Neuronal stem cell (in vitro differentiated cells): ENCODE measurements at regions not wholly inside any gene's neighbourhood (a gene's known extent, or its start where the extent isn't known, plus 50 kb on each side); places are given as distances from the start of the nearest gene placed in this dataset.

ENCODE experiments used
- DNase-seq: peaks from one replicate; pipeline ENCODE4 v3.0.0-alpha.2; 2013; ENCODE audit warnings: low spot score
- H2AFZ ChIP-seq: one replicate; pipeline ENCODE4 v1.6.1; 2013; ENCODE audit warnings: mild to moderate bottlenecking, low read length, inconsistent platforms
- H2AK5ac ChIP-seq: 2 replicates; pipeline ENCODE4 v1.6.1; 2013; ENCODE audit warnings: low read depth, mild to moderate bottlenecking, inconsistent platforms, low read length, moderate library complexity, mixed read lengths
- H2BK120ac ChIP-seq: 2 replicates; pipeline ENCODE4 v1.6.1; 2013; ENCODE audit warnings: low read depth, mild to moderate bottlenecking, inconsistent platforms, low read length, moderate library complexity, mixed read lengths
- H2BK12ac ChIP-seq: one replicate; pipeline ENCODE4 v1.6.1; 2013; ENCODE audit warnings: low read length, inconsistent platforms
- H2BK15ac ChIP-seq: 2 replicates; pipeline ENCODE4 v1.6.1; 2013; ENCODE audit warnings: mild to moderate bottlenecking, low read length, inconsistent platforms, mixed read lengths
- H2BK5ac ChIP-seq: one replicate; pipeline ENCODE4 v1.6.1; 2013; ENCODE audit warnings: inconsistent platforms, mild to moderate bottlenecking, low read length, moderate library complexity
- H3K14ac ChIP-seq: one replicate; pipeline ENCODE4 v1.6.1; 2013; ENCODE audit warnings: low read length, inconsistent platforms
- H3K18ac ChIP-seq: 2 replicates; pipeline ENCODE4 v1.6.1; 2013; ENCODE audit warnings: low read length, inconsistent platforms
- H3K23ac ChIP-seq: 2 replicates; pipeline ENCODE4 v1.6.1; 2013; ENCODE audit warnings: low read depth, mild to moderate bottlenecking, mixed read lengths, low read length, inconsistent platforms; ENCODE audit not compliant: poor library complexity
- H3K27ac ChIP-seq: replicated peaks from 3 replicates; pipeline ENCODE4 v1.5.1; 2013; ENCODE audit warnings: low read length, inconsistent platforms
- H3K27me3 ChIP-seq, 3 experiments: 2 replicates each; pipeline ENCODE4 v1.6.1; 2013; ENCODE audit warnings: low read length in 3 of 3, mild to moderate bottlenecking in 2 of 3, inconsistent platforms in 1 of 3, low read depth in 1 of 3, mixed read lengths in 1 of 3, moderate library complexity in 1 of 3; ENCODE audit not compliant: control insufficient read depth in 3 of 3, insufficient read depth in 3 of 3
- H3K36me3 ChIP-seq, 2 donors: replicated peaks in 1 of 2; 2 replicates each; pipeline ENCODE4 v1.6.1; 2013; ENCODE audit warnings: low read length in 2 of 2; ENCODE audit not compliant: control insufficient read depth in 2 of 2, insufficient read depth in 2 of 2
- H3K4ac ChIP-seq: 2 replicates; pipeline ENCODE4 v1.6.1; 2013; ENCODE audit warnings: inconsistent platforms, mild to moderate bottlenecking, low read length, moderate library complexity
- H3K4me1 ChIP-seq, 2 donors: 1 replicate in 1 of 2; 2 replicates in 1 of 2; pipeline ENCODE4 v1.6.1; 2013; ENCODE audit warnings: low read length in 2 of 2, low read depth in 1 of 2; ENCODE audit not compliant: control insufficient read depth in 2 of 2, insufficient read depth in 1 of 2
- H3K4me2 ChIP-seq: one replicate; pipeline ENCODE4 v1.6.1; 2013; ENCODE audit warnings: mild to moderate bottlenecking, low read length, inconsistent platforms; ENCODE audit not compliant: insufficient read depth, poor library complexity, severe bottlenecking
- H3K4me3 ChIP-seq, 2 donors: 2 replicates each; pipeline ENCODE4 v1.5.1; 2013; ENCODE audit warnings: low read length in 2 of 2, mild to moderate bottlenecking in 2 of 2, inconsistent platforms in 1 of 2, moderate library complexity in 1 of 2
- H3K79me1 ChIP-seq: one replicate; pipeline ENCODE4 v1.6.1; 2013; ENCODE audit warnings: low read depth, mild to moderate bottlenecking, inconsistent platforms, low read length, moderate library complexity
- H3K9ac ChIP-seq: one replicate; pipeline ENCODE4 v1.6.1; 2013; ENCODE audit warnings: mild to moderate bottlenecking, low read depth, low read length, inconsistent platforms; ENCODE audit not compliant: poor library complexity
- H3K9me3 ChIP-seq, 2 donors: replicated peaks in 1 of 2; 2 replicates each; pipeline versions ENCODE3 to v1.6.1; 2013; ENCODE audit warnings: low read length in 2 of 2, mild to moderate bottlenecking in 2 of 2, inconsistent platforms in 1 of 2, low read depth in 1 of 2, mixed read lengths in 1 of 2, moderate library complexity in 1 of 2; ENCODE audit not compliant: control insufficient read depth in 2 of 2, insufficient read depth in 1 of 2
- H4K8ac ChIP-seq: one replicate; pipeline ENCODE4 v1.6.1; 2013; ENCODE audit warnings: low read depth, mild to moderate bottlenecking, inconsistent platforms, low read length, moderate library complexity
- H4K91ac ChIP-seq: one replicate; pipeline ENCODE4 v1.6.1; 2013; ENCODE audit warnings: low read length, low read depth, mild to moderate bottlenecking, inconsistent platforms; ENCODE audit not compliant: poor library complexity
- WGBS, 2 donors: extraction: QIAGEN DNeasy Blood & Tissue Kit; methylation state at CpG; one replicate each; pipeline ENCODE4 v1.1.7; 2013; ENCODE audit warnings: missing lambda C conversion rate in 2 of 2, mixed read lengths in 1 of 2; ENCODE audit not compliant: insufficient read length in 2 of 2, insufficient replicate concordance in 1 of 2; ENCODE audit errors: extremely low coverage in 2 of 2; 5-methylcytosine and 5-hydroxymethylcytosine counted together

DNA sequence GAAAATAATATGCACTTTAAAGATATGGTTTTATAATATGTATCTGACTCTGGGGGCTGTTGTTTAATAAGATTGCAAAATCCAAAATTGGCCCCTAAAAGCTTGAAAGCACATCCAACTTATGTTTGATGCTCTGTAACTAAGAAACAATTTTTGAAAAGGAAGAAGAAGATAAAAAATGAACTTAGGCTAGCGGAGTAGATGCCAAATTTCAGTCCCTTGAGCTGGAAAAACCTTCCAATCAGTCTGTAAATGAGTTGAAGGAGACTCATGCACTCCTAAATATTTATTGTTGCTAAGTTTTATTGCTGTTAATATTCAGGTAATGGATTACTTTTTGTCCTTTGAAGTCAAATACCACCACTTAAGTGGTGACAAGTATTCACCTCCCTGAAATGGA is 465.0 kb downstream of the ZEB2 start:
- Histone ChIP-seq H3K4me2 (no peak overlapping the region), H3K23ac (no peak overlapping the region), H3K4ac (no peak overlapping the region), H3K79me1 (no peaks in the 10 kb centered on the region), H3K27me3 (no peaks in the 10 kb centered on the region), H3K4me1 (no peaks in the 10 kb centered on the region), H2AFZ (no peak overlapping the region), H3K36me3 (no peaks in the 10 kb centered on the region), H2BK120ac (no peak overlapping the region), H3K14ac (no peak overlapping the region), H2BK5ac (no peak overlapping the region), H4K91ac (no peak overlapping the region), H2BK12ac (no peak overlapping the region), H2BK15ac (no peak overlapping the region), H3K18ac (no peak overlapping the region), H4K8ac (no peak overlapping the region), H3K9ac (no peak overlapping the region), H2AK5ac (no peak overlapping the region), H3K4me3 (no peak overlapping the region), H3K9me3 (peaks cover 0 to 2% of the 10 kb centered on the region in 2 donors), H3K27ac (no peak overlapping the region)
- DNase-seq: no peak
- no CpG with 5 or more reads among the region's 1 CpG for WGBS, 2 donors

GRCh38 chr2:144052083-144052482 is 467.8 kb downstream of the ZEB2 start:
- H3K27ac ChIP-seq: no peak overlapping the region
- H2AFZ ChIP-seq: no peak overlapping the region
- H3K23ac ChIP-seq: no peak overlapping the region
- no peak overlapping the region for H2BK5ac ChIP-seq
- no peak for DNase-seq
- H3K36me3 ChIP-seq: no peaks in the 10 kb centered on the region
- no peak overlapping the region for H2BK12ac ChIP-seq
- no peak overlapping the region for H3K4ac ChIP-seq
- H2BK15ac ChIP-seq: no peak overlapping the region
- no peak overlapping the region for H3K14ac ChIP-seq
- no peaks in the 10 kb centered on the region for H3K79me1 ChIP-seq
- no peaks in the 10 kb centered on the region for H3K27me3 ChIP-seq
- WGBS, 2 donors: no CpG with 5 or more reads among the region's 4 CpGs
- no peaks in the 10 kb centered on the region for H3K4me1 ChIP-seq
- no peak overlapping the region for H2BK120ac ChIP-seq
- H4K8ac ChIP-seq: no peak overlapping the region
- H3K18ac ChIP-seq: no peak overlapping the region
- H4K91ac ChIP-seq: no peak overlapping the region
- H3K4me2 ChIP-seq: no peak overlapping the region
- H2AK5ac ChIP-seq: no peak overlapping the region
- H3K9ac ChIP-seq: no peak overlapping the region
- peaks cover 0 to 2% of the 10 kb centered on the region in 2 donors for H3K9me3 ChIP-seq
- H3K4me3 ChIP-seq: no peak overlapping the region

GRCh38 chr2:144049137-144049536 is 470.8 kb downstream of the ZEB2 start:
- Histone ChIP-seq H3K27me3 (no peaks in the 10 kb centered on the region), H2BK5ac (no peak overlapping the region), H3K36me3 (no peaks in the 10 kb centered on the region), H2BK12ac (no peak overlapping the region), H3K27ac (no peak overlapping the region), H3K18ac (no peak overlapping the region), H4K8ac (no peak overlapping the region), H3K4ac (no peak overlapping the region), H3K9ac (no peak overlapping the region), H2BK15ac (no peak overlapping the region), H2BK120ac (no peak overlapping the region), H2AFZ (no peak overlapping the region), H3K4me1 (no peaks in the 10 kb centered on the region), H3K79me1 (no peaks in the 10 kb centered on the region), H2AK5ac (no peak overlapping the region), H3K4me3 (no peak overlapping the region), H3K4me2 (no peak overlapping the region), H3K23ac (no peak overlapping the region), H3K14ac (no peak overlapping the region), H4K91ac (no peak overlapping the region), H3K9me3 (no peaks in the 10 kb centered on the region)
- WGBS, 2 donors: no CpG with 5 or more reads among the region's 3 CpGs
- DNase-seq: no peak

- Histone ChIP-seq H3K9me3 (no peaks in the 10 kb centered on the region), H3K27me3 (no peaks in the 10 kb centered on the region), H4K8ac (no peak overlapping the region), H3K4me2 (no peak overlapping the region), H3K4me3 (no peak overlapping the region), H3K23ac (no peak overlapping the region), H3K18ac (peak overlapping the region; percentile 28), H2BK15ac (no peak overlapping the region), H3K79me1 (no peaks in the 10 kb centered on the region), H3K4ac (no peak overlapping the region), H2BK12ac (no peak overlapping the region), H2AFZ (no peak overlapping the region), H2BK5ac (no peak overlapping the region), H3K36me3 (no peaks in the 10 kb centered on the region), H3K4me1 (no peaks in the 10 kb centered on the region), H4K91ac (no peak overlapping the region), H3K9ac (no peak overlapping the region), H2BK120ac (no peak overlapping the region), H3K14ac (no peak overlapping the region), H2AK5ac (no peak overlapping the region), H3K27ac (no peak overlapping the region)
- no CpG with 5 or more reads among the region's 4 CpGs for WGBS, 2 donors
- DNase-seq: no peak
These were observed 471.3 kb downstream of the ZEB2 start for GRCh38 chr2:144048631-144049060.
